ENCODE measurements at regions not wholly inside any gene's neighbourhood (a gene's known extent, or its start where the extent isn't known, plus 50 kb on each side); places are given as distances from the start of the nearest gene placed in this dataset.
"Not testable (repeated sequence)": the region's sequence is repeated elsewhere in the genome, so short reads cannot be mapped to it uniquely, and the experiment has no call there.

DNA sequence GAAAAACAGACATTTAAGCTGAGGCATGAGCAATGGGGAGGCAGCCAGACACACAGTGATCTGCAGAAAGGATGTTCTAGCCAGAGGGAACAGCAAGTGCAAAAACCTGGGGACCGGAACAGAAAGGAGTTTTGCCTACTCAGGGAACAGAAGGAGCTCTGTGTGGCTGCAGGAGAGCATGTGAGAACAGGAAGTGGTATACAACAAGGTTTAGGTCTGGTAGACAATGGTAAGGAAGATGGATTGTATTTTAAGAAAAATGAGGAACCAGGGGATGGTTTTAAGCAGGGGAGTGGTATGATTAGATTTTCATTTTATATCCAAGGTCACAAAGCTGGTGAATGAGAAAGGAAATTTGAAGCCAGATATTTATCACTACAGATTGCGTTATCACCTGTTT is 157.5 kb downstream of the UNC5CL start:
- DNase-seq = no peak

DNA sequence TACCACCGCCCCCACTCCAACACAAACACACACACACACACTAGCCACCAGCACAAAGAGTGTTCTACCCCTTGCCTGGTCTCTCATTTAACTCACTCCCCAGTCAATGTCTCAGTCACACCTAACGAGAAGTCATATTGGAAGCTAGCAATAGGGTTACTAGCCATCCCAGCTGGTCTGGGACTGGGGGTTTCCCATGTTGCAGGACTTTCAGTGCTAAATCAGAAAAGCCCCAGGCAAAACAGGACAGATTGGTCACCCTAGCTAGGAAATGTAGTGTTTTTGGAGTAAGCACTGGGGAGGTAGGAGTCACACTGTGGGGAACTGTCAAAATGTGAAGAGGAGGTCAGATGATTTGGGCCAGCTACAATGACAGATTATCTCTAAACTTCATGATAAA is 158.1 kb downstream of the UNC5CL start:
- DNase-seq = no peak

DNA sequence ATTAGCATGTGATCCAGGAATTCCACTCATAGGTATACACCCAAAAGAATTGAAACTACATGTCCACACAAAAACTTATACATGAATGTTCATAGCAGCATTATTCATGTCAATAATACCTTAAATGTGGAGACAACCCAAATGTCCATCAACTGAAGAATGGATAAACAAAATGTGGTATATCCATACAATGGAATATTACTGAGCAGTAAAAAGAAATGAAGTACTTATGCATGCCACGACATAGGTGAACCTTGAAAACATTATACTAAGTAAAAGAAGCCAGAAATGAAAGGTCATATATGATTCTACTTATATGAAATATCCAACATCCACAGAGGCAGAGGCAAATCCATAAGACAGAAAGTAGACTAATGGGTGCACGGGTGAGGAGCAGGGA is 159.9 kb downstream of the UNC5CL start:
- no peak for DNase-seq

DNA sequence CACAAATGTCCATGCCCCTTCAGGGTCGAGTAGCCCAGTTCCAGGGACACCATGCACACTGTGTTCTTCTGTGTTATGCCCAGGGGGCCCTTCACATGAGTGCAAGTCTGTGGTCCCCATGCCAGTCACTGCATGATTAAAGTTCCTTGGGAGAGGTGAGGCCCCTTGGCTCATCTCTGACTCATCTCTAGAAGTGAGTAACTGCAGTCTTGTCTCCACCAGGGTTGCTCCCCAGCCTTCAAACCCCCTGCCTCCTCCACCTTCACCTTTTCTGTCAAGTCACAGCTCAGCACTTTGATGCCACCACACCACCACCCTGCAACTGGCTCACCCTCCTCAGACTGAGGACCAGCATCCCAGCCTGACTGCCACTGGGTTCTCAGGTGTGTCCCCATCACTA is 161.7 kb downstream of the UNC5CL start:
- no peak for DNase-seq

DNA sequence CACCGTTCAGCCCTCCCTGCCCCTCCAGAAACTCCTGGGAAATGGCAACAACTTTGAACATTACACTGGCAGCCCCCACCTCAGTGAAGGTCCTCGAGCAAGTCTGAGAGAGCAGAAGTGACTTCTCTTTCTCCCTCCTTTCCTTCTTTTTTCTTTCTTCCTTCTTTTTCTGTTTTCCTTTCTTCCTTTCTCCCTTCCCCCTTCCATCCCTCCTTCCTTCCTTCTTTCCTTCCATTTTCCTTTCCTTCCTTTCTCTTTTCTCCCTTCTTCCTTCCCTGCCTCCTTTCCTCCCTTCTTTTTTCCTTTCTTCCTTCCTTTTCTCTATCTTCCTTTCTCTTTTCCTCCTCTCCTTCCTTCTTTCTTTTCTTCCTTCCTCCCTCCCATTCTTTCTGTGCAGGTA is 162.7 kb downstream of the UNC5CL start:
- DNase-seq = no peak

DNA sequence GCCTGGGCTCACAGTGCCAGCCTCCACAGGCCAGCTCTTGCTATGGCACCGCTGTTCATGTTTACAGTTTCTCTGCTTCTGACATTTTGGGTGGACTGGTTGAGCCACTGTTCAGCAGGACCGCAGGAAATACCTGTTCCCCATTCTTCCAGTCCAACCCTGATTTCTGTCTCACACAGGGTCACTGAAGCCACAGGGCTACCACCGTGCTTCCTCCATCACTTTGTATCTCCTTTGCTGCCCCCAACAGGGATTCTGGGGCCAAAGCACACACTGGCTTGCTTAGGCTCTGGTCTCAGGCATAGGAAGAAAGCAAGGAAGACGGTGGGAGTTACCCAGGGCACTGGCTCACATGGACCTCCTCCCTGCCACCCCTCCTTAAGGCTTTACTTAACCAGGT is 164.5 kb downstream of the UNC5CL start:
- no peak for DNase-seq

DNA sequence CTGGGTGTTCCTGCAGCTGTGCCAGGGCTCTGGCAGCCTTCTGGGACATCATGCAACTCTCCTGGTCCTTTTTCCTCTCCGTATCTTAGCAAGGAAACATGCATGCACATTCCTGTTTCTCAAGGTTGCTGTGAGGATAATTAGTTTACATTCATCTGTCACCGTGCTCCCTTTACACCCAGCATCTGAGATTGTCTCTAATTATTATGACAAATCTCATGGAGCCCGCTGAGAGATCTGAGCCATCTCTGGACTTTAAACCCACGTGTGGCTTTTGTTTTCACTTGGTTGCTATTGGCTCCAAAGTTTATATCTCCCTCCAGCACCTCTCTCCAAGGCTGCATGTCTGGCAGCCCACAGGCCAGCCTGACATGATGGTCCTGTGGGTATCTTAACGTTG is 167.6 kb downstream of the UNC5CL start:
- no peak for DNase-seq

DNA sequence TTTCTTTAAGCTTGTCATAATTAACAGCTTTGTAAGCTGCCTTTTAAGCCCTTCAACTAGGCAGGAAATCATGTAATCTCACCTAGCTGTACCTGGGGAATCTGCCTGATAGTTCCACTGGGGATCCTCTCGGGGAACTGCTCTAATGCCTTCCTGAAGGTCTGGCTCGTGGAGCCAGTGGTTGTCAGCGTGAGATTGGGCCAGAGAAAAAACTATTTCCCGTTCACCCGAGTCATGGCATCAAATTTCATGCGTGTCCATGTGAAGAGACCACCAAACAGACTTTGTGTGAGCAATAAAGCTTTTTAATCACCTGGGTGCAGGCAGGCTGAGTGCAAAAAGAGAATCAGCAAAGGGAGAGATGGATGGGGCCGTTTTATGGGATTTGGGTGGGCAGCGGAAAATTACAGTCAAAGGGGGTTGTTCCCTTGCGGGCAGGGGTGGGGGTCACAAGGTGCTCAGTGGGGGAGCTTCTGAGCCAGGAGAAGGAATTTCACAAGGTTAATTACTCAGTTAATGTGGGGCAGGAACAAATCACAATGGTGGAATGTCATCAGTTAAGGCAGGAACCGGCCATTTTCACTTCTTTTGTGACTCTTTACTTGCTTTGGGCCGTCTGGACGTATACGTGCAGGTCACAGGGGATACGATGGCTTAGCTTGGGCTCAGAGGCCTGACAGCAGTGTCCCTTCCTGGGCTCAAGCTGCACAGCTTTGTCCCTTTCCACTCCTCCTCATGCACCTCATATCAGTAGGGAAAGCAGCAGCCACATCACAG is 170.7 kb downstream of the UNC5CL start:
- DNase-seq = not testable (repeated sequence)

DNA sequence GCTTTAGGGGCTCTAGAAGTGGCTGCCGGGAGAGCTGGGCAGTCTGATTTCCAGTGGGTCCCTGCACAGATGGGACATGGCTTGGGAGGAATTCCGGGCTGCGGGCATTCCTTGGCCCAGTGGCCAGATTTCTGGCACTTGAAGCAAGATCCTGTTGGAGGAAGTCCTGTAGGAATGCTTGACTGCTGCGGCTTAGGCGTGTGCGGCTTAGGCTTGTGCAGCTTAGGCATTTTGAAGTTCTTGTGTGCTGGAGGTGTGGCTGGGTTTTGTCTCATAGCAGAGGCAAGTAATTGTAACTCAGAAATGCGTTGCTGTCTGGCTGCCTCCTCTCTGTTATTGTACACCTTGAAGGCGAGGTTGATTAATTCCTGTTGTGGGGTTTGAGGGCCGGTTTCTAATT is 171.5 kb downstream of the UNC5CL start:
- DNase-seq = not testable (repeated sequence)

DNA sequence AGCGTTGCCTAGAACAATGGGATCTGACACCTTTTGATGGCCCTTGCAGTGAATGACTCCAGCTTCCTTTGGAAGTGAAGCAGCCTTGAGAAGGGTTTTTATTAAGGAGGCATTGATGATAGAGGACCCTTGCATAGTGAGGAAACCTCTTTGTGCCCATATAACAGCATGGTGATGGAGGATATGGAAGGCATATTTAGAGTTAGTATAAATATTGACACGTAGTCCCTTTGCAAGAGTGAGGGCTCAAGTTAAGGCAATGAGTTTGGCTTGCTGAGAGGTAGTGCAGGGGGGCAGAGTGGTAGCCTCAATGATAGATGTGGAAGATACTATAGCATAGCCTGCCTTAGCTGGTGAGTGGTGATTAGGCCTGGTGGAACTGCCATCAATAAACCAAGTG is 173.8 kb downstream of the UNC5CL start:
- not testable (repeated sequence) for DNase-seq

DNA sequence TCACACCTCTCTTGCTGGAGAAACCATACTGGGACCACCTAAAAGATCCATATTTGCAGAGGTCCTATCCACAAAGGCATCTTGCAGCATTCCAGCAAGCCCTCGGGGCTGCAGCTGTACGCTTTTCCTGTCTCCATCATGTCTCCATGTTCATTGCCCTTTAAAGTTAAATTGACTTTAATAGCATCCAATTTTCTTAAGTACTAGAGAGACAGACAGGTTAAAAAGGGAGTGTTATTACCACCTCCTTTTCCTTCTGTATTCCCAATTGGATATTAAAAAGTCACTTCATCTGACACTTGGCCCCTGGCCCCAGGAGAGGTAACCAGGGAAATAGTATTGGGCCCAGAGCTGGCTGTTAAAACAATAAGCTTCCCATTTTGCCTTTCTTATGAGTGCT is 178.6 kb downstream of the UNC5CL start:
- DNase-seq = no peak

DNA sequence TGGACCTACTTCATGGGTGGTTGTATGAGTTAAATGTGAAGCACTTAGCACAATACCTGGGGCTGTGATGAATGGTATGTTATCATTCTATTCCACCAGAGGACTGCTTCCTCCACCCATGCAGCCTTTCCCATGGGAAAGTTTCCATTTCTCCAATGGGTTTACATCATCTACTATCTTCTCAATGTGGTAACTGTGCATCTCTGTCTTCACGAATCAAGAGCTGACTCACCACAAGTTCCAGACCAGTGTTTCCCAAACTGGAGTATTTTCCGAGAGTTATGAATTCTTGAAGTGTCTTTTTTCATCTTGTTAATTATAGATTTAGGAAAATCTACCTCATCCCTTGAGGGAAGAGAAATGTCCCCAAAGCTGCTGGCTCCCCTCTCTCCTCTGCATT is 182.8 kb downstream of the UNC5CL start:
- DNase-seq = no peak

DNA sequence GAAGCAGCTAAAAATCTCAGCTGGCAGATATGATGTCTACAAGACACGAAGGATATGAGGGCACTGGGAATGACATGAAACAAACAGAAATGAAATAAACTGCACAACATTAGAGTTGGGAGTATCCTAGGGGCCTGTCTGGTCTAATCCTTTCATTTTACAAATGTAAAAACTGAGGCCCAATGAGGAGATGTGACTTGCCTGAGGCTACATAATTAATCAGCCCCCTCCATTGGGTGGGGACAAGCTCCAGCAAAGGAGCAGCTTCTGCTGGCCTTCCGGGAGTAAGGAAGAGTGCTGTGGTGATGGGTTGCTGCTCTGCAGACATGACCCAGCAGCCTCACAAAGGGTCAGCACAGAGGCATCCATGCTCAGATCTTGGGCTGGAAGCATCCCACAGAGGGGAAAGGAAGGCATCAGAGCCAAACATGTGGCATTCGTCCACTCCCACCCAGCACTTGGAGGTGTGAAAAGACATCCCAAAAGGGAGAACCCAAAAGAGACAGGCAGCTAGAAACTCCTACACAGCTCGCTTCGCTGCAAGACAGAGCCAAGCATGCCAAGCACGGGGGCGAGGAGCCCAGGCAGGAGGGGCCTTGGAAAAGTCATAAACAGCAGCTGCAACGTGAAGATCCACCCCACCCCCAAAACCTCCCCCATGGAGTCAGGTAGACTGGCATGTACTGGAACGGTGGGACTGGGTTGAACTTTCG is 183.7 kb downstream of the UNC5CL start:
- no peak for DNase-seq

DNA sequence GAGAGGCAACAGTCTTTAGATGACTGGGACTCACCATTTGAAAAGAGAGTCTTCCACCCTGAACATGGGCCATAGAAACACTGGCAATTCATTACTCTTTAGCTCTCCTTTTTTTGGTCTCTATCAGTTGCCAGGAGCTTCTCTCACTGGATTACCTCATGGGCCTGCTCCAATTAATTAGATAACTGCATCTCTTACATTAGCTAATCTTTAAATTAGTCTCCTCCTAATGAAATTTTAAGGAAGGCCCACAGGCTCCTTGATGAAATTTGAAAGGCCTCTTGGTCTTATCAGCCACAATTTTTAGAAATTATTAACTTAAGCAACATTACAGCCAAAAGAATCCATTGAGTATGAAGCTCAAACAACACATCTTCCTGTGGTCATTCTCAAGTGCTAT is 184.4 kb downstream of the UNC5CL start:
- no peak for DNase-seq

DNA sequence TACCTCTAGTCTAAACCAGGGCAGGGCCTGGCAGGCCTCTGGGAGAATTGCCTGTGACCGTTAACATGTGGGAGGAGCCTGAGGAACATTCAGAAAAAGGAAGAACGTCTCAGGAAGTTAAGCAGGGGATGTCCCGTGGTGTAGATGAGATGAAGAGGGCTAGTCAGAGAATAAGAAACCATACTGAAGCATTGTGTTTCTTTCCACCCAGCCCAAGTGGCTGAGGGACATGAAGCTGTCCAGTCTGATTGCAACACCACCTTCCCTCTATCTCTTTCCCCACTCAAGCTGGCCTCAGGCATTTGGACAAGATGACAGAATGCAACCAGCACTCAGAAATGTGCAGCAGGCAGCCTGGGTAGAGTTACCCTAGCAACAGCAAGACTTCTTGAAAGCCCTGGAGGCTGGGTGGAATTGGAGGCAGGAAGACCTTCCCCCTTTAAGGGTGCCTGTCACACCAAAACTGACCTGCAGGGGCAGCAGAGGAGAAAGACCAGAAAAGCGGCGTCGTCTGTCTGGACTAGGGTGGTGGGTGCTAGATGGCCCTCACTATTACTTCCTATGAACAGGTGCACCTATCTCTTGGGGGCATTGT is 186.1 kb downstream of the UNC5CL start:
- DNase-seq = no peak

DNA sequence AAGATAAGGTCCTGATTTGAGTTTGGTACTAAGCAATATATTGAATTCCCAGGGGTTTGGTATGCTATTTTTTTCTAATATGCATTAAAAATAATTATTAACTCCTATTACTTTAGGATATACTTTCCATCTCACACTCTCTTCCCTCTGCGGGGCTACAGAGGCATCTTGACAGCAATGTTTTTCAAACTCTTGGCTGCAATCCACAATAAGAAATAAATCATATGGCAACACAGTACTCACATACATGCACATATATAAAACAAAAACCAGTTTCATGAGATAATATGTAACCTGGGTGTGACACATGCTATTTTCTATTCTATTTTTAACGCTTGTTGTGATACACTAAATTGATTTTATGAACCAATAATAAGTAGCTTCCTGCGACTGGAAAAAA is 189.5 kb downstream of the UNC5CL start:
- DNase-seq = no peak

DNA sequence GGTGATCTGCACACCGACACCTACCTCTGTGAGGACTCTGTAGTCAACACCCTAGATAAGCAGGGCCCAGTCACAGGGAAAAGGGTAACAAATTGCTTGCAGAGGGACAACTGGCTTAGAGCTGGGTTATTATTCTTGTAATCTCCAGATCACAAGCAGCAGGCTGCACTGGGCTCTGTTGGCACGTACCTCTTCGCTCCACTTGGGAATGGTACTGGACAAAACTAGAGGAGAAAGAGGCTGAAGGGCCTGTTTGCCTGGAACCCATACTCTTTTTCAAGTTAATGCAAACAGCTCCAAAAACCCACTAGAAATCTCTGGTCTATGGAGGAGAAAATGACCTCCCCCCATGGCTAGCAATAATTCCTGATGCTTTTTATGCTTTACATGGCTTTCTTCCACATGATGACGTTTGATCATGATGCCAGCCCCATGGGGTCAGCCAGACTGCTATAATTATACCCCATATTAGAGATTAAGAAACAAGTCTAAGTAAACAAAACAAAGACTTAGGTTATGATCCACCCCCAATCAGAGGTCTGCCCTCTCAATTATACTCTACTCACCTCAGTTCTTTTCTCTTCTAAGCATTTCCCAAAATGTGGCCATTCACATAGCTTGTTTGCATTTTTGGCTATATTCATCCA is 190.0 kb downstream of the UNC5CL start:
- no peak for DNase-seq

DNA sequence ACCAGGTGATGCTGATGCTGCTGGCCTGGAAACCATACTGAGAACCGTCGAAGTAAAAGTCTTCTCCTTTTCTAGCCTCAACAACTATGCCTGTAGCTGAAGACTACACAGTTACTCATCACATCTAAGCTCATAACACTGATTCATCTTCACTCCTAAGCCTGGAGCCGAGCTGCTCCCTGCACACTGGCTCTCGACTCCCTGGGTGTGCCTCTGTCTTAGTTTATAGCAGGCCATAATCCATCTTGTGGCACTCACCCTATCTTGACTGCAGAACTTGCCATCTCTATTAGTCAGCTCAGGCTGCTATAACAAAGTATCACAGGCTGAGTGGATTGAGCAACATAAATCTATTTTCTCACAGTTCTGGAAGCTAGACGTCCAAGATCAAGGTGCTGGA is 191.0 kb downstream of the UNC5CL start:
- no peak for DNase-seq

DNA sequence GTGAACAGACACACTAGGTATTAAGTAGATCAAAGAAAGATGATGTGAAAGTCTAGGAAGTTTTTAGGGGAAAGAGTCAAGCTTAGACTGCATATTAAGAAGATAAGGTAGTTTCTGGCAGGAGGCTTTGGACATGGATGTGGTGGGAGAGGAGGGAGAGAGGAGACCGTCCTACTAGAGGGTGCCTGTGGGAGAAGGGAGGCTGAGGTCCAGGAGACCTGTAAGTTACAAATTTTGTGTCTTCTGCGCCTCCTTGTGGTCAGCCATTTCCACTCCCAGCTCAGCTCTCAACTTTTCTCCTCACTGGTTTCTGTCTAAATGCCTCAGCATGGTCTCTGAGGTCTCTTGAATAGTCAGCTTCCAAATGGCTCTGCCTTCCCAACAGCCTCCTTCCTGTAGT is 193.5 kb downstream of the UNC5CL start:
- no peak for DNase-seq

DNA sequence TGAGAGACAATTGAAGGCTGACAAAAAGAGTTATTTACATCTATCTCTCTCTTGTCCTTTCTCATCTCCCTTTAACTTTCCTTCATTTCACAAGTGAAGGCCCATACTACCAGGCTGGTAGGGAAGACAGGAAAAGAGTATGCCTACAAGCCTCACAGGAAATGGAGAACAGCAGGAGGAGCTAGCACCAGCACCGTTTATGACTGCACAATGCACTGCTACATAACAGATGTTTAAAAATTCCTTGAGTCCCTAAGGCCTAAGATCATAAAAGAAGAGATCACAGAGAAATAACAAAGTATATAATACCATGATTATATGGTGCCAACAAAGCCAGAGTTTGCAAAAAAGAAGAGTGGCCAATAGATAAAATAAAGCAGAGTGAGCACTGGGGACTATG is 194.8 kb downstream of the UNC5CL start:
- DNase-seq = no peak

DNA sequence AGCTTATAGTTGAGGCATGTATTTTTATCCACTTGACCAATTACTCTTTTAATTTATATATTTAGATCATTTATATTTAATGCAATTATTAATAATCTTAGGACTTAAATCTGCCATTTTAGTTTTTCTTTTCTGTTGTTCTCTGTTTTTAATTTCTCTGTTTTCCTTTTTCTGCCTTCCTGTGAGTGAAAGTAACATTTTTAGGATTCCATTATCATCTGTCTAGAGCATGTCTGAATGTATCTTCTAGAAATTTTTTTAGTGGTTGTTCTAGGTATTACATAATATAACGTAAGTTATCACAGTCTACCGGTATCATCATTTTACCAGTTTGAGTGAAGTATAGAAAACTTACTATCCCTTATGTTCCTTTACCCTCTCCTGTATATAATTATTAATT is 197.3 kb downstream of the UNC5CL start:
- no peak for DNase-seq

DNA sequence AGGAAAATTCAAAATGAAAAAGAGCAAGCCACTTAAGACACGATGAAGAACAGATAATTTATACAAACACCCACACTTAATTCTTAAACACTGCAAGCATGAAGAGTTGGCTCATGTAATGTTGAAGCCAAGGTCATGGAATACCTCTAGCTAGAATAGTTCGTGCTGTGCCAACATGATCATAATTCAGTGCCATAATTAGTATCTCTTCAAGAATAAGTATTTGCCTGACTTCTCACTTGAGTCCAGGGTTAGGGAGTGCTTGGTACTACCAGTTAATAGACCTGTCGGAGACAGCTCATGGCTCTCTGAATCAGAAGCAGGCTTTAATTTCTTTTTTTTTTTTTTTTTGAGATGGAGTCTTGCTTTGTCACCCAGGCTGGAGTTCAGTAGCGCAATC is 206.3 kb downstream of the UNC5CL start:
- DNase-seq = no peak

DNA sequence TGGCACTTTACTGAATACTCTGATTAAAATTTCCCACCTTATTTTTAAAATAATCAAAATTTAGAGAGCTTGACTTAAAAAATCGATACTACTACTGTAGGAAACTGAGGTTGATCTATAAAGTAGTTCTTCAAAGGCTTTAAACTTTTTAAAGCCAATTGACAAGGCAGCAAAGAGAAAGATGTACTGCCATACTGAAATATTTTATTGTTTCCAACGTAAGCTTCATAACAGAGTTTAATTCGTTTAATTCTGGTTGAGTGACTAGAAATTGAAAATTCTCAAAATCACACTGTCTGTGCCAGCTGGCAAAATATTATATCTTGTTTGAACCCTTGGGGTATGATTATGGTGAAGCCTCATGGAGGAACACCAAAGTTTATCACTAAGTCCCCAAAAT is 207.6 kb downstream of the UNC5CL start:
- DNase-seq = no peak

DNA sequence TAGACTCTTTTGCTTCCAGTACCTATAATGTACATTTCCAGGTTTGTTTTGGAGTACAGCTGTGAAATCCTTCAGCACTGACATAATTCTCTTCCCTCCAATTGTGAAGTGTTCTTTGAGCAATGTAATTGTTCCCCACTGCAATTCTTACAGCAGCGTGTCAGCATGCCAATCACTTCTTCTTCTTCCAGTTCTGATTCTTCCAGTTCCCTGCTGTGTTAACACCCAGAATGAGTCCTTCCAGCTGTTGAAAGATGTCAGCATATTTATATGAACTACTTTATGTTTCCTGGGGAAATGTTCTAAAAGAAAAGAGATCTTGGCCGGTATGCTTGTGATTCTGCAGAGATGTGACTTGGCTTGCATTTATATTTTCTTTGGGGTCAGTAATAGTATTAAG is 213.9 kb downstream of the UNC5CL start:
- DNase-seq = no peak

Measured in NCI-H446 treated with DMSO at 0.1 percent for 48 hours (cell line).